ENCODE measurements at regions not wholly inside any gene's neighbourhood (a gene's known extent, or its start where the extent isn't known, plus 50 kb on each side); places are given as distances from the start of the nearest gene placed in this dataset.

DNA sequence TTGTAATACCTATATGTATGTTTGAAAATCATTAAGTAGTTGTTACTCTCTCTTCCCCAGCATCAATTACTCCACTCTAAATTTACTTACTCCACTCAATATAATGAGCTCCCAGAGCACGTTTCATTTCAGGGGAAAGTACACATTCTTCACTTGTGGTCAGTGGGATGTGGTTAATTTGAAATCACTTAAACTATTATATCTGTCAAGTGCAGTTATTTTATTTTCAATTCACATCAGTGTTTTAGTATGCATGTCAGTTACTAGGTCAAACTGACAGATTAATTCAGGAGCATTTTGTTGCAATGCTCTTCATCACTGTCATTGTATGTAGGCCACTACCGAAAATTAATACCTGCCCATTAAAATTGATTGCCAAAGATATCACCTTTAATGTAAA lies 376.1 kb downstream of the ZIC4 start:
- DNase-seq (ENCODE audit: low spot score), result no peak

DNA sequence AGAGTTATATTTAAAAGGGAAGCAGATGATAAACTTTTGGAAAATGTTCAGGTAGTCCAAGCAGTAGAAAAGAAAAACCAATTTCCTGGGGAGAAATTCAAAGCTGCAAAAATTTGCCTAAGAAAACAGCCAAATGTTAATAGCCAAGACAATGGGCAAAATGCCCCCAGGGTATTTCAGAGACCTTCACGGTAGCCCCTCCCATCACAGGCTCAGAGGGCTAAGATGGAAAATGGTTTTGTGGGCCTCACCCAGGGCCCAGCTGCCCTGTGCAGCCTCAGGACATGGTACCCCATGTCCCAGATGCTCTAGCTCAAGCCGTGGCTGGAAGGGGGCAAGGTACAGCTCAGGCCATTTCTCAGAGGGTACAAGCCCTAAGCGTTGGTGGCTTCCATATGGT lies 391.0 kb downstream of the ZIC4 start:
- DNase-seq (ENCODE audit: low spot score), result no peak

DNA sequence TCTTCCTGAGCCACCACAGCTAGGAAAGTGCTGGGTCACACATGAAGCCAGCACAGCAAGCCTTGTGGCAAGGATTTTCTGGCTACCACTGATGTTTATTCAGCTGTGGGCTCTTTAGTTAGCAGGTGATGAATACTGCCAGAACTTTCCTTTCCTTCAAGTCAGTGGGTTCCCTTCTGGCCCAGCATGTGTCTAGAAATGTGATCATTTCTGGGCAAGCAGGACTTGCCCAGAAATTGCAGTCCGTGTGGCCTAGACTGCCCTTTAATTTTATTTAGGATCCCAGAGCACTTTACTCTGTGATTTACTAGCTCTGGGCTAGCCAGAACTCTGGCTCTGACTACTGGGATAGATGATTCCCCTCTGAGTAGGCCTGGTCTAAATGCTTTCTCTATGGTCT lies 397.5 kb downstream of the ZIC4 start:
- peak; percentile 38 for DNase-seq (ENCODE audit: low spot score)

DNA sequence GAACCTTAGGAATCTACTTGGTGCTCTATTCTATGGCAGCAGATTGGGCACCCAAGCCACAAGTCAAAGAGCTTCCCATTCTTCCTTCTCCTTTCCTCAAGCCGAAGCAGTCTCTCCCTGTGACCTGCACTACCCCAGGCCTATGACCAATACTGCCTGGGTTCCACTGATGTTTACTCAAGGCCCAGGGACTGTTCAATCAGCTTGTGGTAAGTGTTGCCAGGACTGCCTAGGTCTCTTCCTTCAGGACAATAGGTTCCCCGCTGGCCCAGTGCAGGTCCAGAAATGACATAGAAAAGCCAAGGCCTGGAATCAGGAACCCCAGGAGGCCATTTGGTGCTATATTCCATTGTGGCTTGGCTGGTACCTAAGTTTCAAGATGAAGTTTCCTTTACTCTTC lies 397.9 kb downstream of the ZIC4 start:
- DNase-seq (ENCODE audit: low spot score), result no peak

DNA sequence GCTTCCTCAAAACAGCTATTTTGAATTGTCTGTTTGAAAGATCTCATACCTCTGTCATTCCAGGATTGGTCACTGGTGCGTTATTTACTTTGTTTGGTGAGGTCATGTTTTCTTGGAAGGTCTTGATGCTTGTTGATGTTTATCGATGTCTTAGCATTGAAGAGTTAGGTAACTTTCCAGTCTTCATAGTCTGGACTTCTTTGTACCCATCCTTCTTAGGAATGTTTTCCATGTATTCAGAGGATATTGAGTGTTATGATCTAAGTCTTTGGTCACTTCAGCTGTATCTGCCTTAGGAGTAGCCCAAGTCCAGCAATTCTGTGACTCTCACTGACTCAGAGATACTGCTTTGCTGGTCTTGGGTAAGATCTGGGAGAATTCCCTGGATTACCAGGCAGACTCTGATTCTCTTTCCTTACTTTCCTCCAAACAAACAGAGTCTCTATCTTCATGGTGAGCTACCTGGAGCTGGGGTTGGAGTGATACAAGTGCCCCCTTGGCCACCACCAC lies 398.6 kb downstream of the ZIC4 start:
- DNase-seq (ENCODE audit: low spot score), result no peak

- peak; percentile 9 for DNase-seq (ENCODE audit: low spot score)
Observed at GRCh38 chr3:147002721-147003120, 397.6 kb upstream of the PLSCR5 start.

- no peak for DNase-seq (ENCODE audit: low spot score)
Observed at GRCh38 chr3:147000274-147000673, 395.1 kb upstream of the PLSCR5 start.

DNA sequence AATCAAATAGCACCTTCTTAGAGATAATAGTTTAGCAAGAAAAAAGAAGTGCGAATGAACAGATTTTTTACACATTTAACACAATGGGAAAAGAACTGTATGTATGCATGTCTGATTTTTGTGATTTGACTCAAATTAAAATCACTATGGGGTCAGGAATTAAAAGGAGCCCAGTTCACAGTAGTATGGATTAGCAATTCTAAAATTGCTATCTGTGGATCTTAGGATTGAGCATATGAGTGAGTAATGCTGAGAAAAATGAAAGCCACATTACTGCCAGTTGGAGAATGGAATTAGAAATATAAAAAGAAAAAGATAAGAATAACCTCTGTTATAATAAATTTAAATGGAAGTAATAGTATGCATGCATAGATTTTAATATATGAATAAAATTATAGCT lies 386.8 kb upstream of the PLSCR5 start:
- DNase-seq (ENCODE audit: low spot score), result peak; percentile 9

DNA sequence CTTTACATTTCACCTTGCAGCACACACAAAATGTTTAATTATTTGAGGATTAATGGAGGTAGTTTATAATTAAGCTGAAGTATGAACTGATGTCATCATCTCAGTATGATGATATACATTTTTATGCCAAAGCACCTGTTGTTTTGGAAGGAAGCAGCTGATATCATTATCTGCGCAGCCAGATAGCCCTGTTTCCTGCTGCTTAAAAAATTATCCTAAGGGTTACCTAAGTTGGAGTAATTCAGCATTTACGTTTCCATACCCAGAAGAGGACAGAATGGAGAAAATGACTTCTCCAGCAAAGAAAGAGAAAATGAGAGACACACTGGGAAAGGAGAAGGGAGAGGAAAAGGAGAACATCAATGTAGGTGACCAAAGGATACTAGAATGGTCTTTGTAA lies 370.3 kb upstream of the PLSCR5 start:
- no peak for DNase-seq (ENCODE audit: low spot score)

GRCh38 chr3:146975032-146975431 lies 369.9 kb upstream of the PLSCR5 start:
- DNase-seq (ENCODE audit: low spot score), result no peak

DNA sequence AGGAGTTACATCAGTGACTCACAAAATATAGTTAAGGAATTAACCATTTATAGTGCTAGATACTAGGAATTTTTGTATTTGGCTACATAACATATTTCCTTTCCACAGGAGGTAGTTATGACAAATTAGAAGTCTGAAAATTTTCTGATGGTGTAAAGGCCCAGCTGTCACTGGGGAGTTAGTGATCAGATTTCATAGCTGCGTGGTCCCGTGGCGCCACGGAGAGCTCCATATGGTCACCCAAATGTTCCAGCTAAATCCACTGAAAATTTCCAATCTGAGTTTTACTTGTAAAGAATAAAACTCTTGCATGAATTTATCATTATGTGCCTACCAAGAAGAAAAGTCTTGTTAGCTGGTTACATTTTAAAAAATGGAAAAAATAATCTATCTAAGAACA lies 368.9 kb upstream of the PLSCR5 start:
- no peak for DNase-seq (ENCODE audit: low spot score)

DNA sequence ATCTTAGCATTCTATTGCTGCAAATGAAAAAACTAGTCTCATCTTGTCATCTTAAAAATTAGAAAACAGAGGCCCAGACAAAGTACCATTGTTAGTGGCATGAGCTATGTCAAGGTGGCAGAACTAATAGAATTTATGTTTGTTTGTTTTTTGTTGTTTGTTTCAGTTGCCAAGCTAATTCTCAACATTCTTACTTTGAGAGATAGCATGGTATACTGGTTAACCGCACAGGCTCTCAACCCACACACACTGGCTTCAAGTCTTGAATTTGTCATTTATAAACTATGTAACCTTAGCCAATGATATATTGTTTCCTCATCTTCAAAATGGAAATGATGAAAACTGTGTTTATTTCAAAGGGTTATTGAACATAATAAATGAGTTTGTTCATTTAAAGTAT lies 367.6 kb upstream of the PLSCR5 start:
- peak; percentile 15 for DNase-seq (ENCODE audit: low spot score)

GRCh38 chr3:146970236-146970635 lies 365.1 kb upstream of the PLSCR5 start:
- peak; percentile 24 for DNase-seq (ENCODE audit: low spot score)

DNA sequence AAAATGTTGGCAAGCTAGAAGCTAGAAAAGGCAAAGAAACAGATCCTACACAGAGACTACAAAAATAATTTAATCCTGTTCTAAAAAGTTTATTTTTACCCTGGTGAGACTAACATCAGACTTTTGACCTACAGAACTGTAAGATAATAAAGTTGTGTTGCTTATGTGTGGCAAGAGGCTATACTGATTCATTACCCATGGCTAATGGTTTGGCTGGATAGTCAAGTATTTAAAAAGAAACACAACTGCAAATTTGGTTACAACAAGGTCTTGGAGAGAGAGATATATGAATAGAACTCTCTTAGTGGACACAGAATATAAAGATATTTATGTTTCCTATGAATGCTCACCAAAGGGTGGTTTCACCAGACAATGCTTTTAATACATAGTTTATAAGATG lies 364.2 kb upstream of the PLSCR5 start:
- DNase-seq (ENCODE audit: low spot score), result no peak

GRCh38 chr3:146968204-146968651 lies 363.1 kb upstream of the PLSCR5 start:
- peak; percentile 51 for DNase-seq (ENCODE audit: low spot score)

- DNase-seq (ENCODE audit: low spot score), result no peak
Observed at GRCh38 chr3:146967783-146968182, 362.6 kb upstream of the PLSCR5 start.

- no peak for DNase-seq (ENCODE audit: low spot score)
Observed at GRCh38 chr3:146966124-146966523, 361.0 kb upstream of the PLSCR5 start.

- DNase-seq (ENCODE audit: low spot score), result peak; percentile 6
Observed at GRCh38 chr3:146953511-146953981, 348.4 kb upstream of the PLSCR5 start.

- no peak for DNase-seq (ENCODE audit: low spot score)
Observed at GRCh38 chr3:146948985-146949384, 343.8 kb upstream of the PLSCR5 start.

GRCh38 chr3:146948186-146948585 lies 343.0 kb upstream of the PLSCR5 start:
- DNase-seq (ENCODE audit: low spot score), result no peak

GRCh38 chr3:146929696-146930095 lies 324.6 kb upstream of the PLSCR5 start:
- peak; percentile 16 for DNase-seq (ENCODE audit: low spot score)

DNA sequence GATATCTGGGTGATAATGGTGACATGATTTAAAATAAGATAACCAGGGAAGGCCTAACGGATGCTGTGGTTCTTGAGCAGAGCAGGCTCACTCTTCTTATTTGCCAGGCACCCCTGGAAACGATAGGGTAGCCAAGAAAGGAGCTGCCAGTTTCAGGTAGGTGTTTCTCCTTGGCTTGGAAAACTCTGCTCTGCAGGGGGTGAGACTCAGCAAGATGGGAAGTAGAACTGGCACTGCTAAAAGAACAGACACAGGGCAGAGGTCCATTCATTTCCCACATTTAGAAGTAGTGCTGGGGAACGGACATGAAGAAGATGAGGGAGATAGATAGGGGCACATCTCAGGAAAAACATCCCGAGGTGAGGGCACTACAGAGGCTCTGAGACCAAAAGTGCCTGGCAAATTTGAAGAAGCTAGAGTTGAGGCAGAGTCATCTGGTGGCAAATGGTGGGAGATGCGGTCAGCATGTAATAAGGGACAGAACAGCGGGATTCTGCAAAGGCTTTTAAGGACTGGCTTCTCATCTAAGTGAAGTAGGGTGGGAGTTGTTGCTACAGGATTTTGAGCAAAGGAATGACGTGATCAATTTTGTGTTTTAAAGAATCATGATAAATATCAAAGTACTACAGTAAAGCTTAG lies 323.4 kb upstream of the PLSCR5 start:
- DNase-seq (ENCODE audit: low spot score), result no peak

DNA sequence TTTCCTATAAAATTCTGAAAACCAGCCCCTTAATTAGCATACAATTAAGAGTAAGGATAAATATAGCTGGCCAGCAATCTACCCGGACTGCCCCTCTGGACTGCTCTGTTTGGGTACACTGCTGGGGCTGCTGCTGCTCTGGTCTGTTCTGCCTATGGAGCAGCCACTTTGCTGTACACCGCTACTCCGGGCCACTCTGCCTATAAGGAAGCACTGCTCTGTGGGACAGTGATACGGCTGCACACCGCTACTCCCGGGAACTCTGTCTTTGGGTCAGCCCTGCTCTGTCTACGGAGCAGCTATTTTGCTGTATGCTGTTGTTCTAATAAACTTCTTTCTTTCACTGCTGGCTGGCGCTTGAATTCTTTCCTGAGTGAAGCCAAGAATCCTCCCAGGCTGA lies 316.5 kb upstream of the PLSCR5 start:
- no peak for DNase-seq (ENCODE audit: low spot score)

GRCh38 chr3:146914409-146914808 lies 309.3 kb upstream of the PLSCR5 start:
- DNase-seq (ENCODE audit: low spot score), result no peak
